ENCODE measurements at regions not wholly inside any gene's neighbourhood (a gene's known extent, or its start where the extent isn't known, plus 50 kb on each side); places are given as distances from the start of the nearest gene placed in this dataset.

- FAIRE-seq (no peak), DNase-seq (ENCODE audit: low read depth) (no peak)
- no peak for TF ChIP-seq CTCF (IDR thresholded peaks at IDR 0.05; ENCODE audit: insufficient read depth, low read length, severe bottlenecking)
- H3K4me3 ChIP-seq (ENCODE audit: low read depth, low read length), result no peak overlapping the region
- no peaks in the 10 kb centered on the region for H3K27me3 ChIP-seq (ENCODE audit: control insufficient read depth, insufficient read depth, low read length)
- H3K36me3 ChIP-seq (ENCODE audit: control insufficient read depth, insufficient read depth, low read length), result no peaks in the 10 kb centered on the region
These were observed 281.6 kb upstream of the CRIM1 start for GRCh38 chr2:36074008-36074407.

- FAIRE-seq (no peak), DNase-seq (ENCODE audit: low read depth) (no peak)
- no peaks in the 10 kb centered on the region for H3K27me3 ChIP-seq (ENCODE audit: control insufficient read depth, insufficient read depth, low read length)
- TF ChIP-seq CTCF (IDR thresholded peaks at IDR 0.05; ENCODE audit: insufficient read depth, low read length, severe bottlenecking), result no peak
- no peaks in the 10 kb centered on the region for H3K36me3 ChIP-seq (ENCODE audit: control insufficient read depth, insufficient read depth, low read length)
- no peak overlapping the region for H3K4me3 ChIP-seq (ENCODE audit: low read depth, low read length)
These were observed 283.9 kb upstream of the CRIM1 start for GRCh38 chr2:36071698-36072097.

- DNase-seq (ENCODE audit: low read depth) (no peak), FAIRE-seq (no peak)
- TF ChIP-seq CTCF (IDR thresholded peaks at IDR 0.05; ENCODE audit: insufficient read depth, low read length, severe bottlenecking), result no peak
- Histone ChIP-seq H3K4me3 (ENCODE audit: low read depth, low read length) (no peak overlapping the region), H3K27me3 (ENCODE audit: control insufficient read depth, insufficient read depth, low read length) (no peaks in the 10 kb centered on the region), H3K36me3 (ENCODE audit: control insufficient read depth, insufficient read depth, low read length) (no peaks in the 10 kb centered on the region)
These were observed 286.5 kb upstream of the CRIM1 start for GRCh38 chr2:36069074-36069473.

- Histone ChIP-seq H3K27me3 (ENCODE audit: control insufficient read depth, insufficient read depth, low read length) (no peaks in the 10 kb centered on the region), H3K36me3 (ENCODE audit: control insufficient read depth, insufficient read depth, low read length) (no peaks in the 10 kb centered on the region), H3K4me3 (ENCODE audit: low read depth, low read length) (no peak overlapping the region)
- TF ChIP-seq CTCF (IDR thresholded peaks at IDR 0.05; ENCODE audit: insufficient read depth, low read length, severe bottlenecking), result no peak
- FAIRE-seq (no peak), DNase-seq (ENCODE audit: low read depth) (no peak)
These were observed 287.5 kb upstream of the CRIM1 start for GRCh38 chr2:36068086-36068485.

- Histone ChIP-seq H3K4me3 (ENCODE audit: low read depth, low read length) (no peak overlapping the region), H3K36me3 (ENCODE audit: control insufficient read depth, insufficient read depth, low read length) (no peaks in the 10 kb centered on the region), H3K27me3 (ENCODE audit: control insufficient read depth, insufficient read depth, low read length) (no peaks in the 10 kb centered on the region)
- no peak for TF ChIP-seq CTCF (IDR thresholded peaks at IDR 0.05; ENCODE audit: insufficient read depth, low read length, severe bottlenecking)
- FAIRE-seq (no peak), DNase-seq (ENCODE audit: low read depth) (no peak)
These were observed 295.4 kb upstream of the CRIM1 start for GRCh38 chr2:36060133-36060532.

- Histone ChIP-seq H3K27me3 (ENCODE audit: control insufficient read depth, insufficient read depth, low read length) (no peaks in the 10 kb centered on the region), H3K4me3 (ENCODE audit: low read depth, low read length) (no peak overlapping the region), H3K36me3 (ENCODE audit: control insufficient read depth, insufficient read depth, low read length) (no peaks in the 10 kb centered on the region)
- FAIRE-seq (no peak), DNase-seq (ENCODE audit: low read depth) (no peak)
- no peak for TF ChIP-seq CTCF (IDR thresholded peaks at IDR 0.05; ENCODE audit: insufficient read depth, low read length, severe bottlenecking)
These were observed 295.9 kb upstream of the CRIM1 start for GRCh38 chr2:36059691-36060090.
